ENCODE measurements at regions not wholly inside any gene's neighbourhood (a gene's known extent, or its start where the extent isn't known, plus 50 kb on each side); places are given as distances from the start of the nearest gene placed in this dataset.
"Not testable (repeated sequence)": the region's sequence is repeated elsewhere in the genome, so short reads cannot be mapped to it uniquely, and the experiment has no call there.

GRCh38 chrX:27404366-27404765, 58.8 kb downstream of the PPP4R3C start:
- Mint-ChIP-seq H3K4me1 (no peaks in the 10 kb centered on the region), H3K27me3 (no peaks in the 10 kb centered on the region), H3K4me3 (no peak overlapping the region), H3K9me3 (peaks cover 2% of the 10 kb centered on the region), H3K36me3 (ENCODE audit: low read depth) (no peaks in the 10 kb centered on the region), H3K27ac (no peak overlapping the region)
- CTCF ChIA-PET, result no interaction called here
- POLR2A ChIA-PET, result no interaction called here
- no peak for DNase-seq

DNA sequence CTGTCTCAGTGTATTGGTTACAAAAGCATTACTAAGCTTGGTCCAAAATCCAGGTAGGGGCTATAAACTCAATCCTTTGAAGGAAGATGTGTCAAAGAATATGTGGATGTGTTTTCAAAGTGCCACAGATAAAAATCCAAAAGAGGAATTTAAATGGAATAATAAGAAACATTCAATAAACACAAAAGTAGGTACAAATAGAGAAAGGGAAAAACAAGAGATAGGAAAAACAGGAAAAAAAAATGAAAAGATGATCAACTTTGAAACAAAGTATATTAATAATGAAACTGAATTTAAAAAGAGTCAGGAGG, 64.0 kb downstream of the PPP4R3C start:
- H3K36me3 Mint-ChIP-seq (ENCODE audit: low read depth), result no peaks in the 10 kb centered on the region
- CTCF ChIA-PET, result no interaction called here
- H3K9me3 Mint-ChIP-seq, result no peaks in the 10 kb centered on the region
- no peak for DNase-seq
- no peak overlapping the region for H3K27ac Mint-ChIP-seq
- POLR2A ChIA-PET, result no interaction called here
- no peaks in the 10 kb centered on the region for H3K4me1 Mint-ChIP-seq
- H3K27me3 Mint-ChIP-seq, result no peaks in the 10 kb centered on the region
- no peak overlapping the region for H3K4me3 Mint-ChIP-seq

DNA sequence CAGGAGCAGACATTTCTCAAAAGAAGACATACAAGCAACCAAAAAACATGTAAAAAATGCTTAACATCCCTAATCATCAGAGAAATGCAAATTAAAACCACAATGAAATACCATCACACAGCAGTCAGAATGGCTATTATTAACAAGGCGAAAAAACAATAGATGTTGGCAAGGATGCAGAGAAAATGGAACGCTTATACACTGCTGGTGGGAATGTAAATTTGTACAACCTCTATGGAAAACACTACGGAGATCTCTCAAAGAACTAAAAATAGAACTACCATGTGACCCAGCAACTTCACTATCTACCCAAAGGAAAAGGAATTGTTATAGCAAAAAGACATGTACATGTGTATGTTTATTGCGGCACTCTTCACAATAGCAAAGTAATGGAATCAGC, 71.5 kb downstream of the PPP4R3C start:
- Mint-ChIP-seq H3K27ac (no peak overlapping the region), H3K4me1 (no peaks in the 10 kb centered on the region), H3K36me3 (ENCODE audit: low read depth) (no peaks in the 10 kb centered on the region), H3K27me3 (no peaks in the 10 kb centered on the region), H3K4me3 (no peak overlapping the region), H3K9me3 (no peaks in the 10 kb centered on the region)
- POLR2A ChIA-PET, result no interaction called here
- CTCF ChIA-PET, result no interaction called here
- DNase-seq, result no peak

DNA sequence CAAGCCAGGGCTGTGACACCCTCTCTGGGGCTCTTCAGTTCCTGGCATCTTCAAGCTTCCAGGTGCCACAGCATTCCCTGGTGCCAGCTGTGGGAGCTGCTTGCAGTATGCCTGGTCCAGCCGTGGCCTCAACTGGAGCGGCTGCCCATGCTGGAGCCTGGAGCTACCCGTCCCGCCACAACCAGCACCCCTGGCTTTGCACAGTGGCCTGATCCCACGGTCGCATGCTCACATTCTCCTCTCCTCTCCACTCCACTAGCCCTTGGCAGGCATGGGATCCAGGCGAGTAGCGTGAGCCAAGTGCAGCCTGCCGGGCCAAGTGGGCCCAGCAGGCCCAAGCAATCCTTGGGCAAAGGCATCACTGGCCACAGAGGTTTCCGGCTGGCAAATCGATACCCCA, 81.7 kb downstream of the PPP4R3C start:
- no peak for DNase-seq
- Mint-ChIP-seq H3K4me3 (no peak overlapping the region), H3K9me3 (no peaks in the 10 kb centered on the region), H3K4me1 (no peaks in the 10 kb centered on the region), H3K36me3 (ENCODE audit: low read depth) (no peaks in the 10 kb centered on the region), H3K27ac (no peak overlapping the region), H3K27me3 (no peaks in the 10 kb centered on the region)
- POLR2A ChIA-PET, result no interaction called here
- CTCF ChIA-PET, result no interaction called here

DNA sequence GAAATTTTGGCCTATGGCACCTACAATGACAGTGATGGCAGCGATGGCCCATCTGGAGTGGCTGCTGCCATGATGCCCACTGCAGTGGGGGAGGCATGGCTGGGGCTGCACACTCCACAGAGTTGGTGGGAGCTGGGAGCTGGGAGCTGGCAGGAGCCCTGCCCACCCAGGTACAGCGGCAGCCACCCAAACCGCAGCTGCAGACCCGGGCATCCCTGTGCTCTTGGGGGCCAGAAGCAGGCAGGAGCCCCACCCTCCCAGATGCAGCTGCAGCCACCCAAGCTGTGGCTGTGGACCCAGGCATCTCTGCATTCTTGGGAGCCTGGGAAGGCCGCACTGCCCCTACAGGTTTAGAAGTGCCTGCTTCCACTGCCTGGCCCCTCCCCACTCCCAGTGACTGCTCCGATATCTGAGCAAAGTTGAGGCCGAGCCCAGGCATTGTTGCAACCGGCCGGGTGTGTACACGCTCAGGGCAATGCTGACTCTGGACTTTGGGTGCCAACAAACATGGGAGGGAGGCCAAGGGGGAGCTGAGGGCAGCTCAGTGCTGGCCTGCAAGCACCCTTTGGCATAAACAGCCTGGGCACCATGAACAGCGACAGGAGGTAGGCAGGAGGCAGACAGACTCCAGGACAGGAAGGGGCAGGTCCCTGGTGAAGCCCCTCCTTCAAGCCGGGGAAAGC, 82.8 kb downstream of the PPP4R3C start:
- Mint-ChIP-seq H3K36me3 (ENCODE audit: low read depth) (no peaks in the 10 kb centered on the region), H3K4me1 (no peaks in the 10 kb centered on the region), H3K27me3 (no peaks in the 10 kb centered on the region), H3K4me3 (no peak overlapping the region), H3K27ac (no peak overlapping the region), H3K9me3 (no peaks in the 10 kb centered on the region)
- POLR2A ChIA-PET, result no interaction called here
- CTCF ChIA-PET, result no interaction called here
- no peak for DNase-seq

GRCh38 chrX:27354021-27354420, 109.1 kb downstream of the PPP4R3C start:
- no peak for DNase-seq
- Mint-ChIP-seq H3K4me3 (no peak overlapping the region), H3K9me3 (no peaks in the 10 kb centered on the region), H3K27ac (no peak overlapping the region), H3K27me3 (no peaks in the 10 kb centered on the region), H3K36me3 (ENCODE audit: low read depth) (no peaks in the 10 kb centered on the region), H3K4me1 (no peaks in the 10 kb centered on the region)
- ChIA-PET POLR2A (no interaction called here), CTCF (no interaction called here)

DNA sequence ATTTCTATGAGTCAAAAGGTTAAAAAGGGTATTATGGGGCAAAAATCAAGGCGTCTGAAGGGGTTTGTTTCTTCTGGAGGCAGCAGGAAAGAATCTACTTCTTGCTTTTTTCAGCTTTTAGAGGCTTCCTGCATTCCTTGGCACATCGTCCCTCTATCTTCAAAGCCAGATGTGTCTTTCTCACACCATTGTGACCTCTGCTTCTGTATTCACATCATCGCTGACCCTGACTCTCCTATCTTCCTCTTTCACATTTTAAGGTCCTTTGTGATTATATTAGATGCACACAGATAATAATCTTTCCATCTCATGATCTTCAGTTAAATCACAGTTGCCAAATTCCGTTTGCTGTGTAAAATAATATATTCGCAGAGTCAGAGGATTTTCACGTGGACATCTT, 112.7 kb downstream of the PPP4R3C start:
- Mint-ChIP-seq H3K27ac (no peak overlapping the region), H3K4me1 (no peaks in the 10 kb centered on the region), H3K4me3 (no peak overlapping the region), H3K27me3 (no peaks in the 10 kb centered on the region), H3K36me3 (ENCODE audit: low read depth) (no peaks in the 10 kb centered on the region), H3K9me3 (no peaks in the 10 kb centered on the region)
- no peak for DNase-seq
- ChIA-PET CTCF (no interaction called here), POLR2A (no interaction called here)

GRCh38 chrX:27336466-27337091, 126.6 kb downstream of the PPP4R3C start:
- POLR2A ChIA-PET, result no interaction called here
- no peaks in the 10 kb centered on the region for H3K9me3 Mint-ChIP-seq
- peak; percentile 20 for DNase-seq
- H3K27ac Mint-ChIP-seq, result no peak overlapping the region
- CTCF ChIA-PET, result interaction anchor here (0.6 kb wide), 1 partner anchor 33 kb away, joined by 3 read pairs; no protein-coding TSS in a partner anchor
- H3K27me3 Mint-ChIP-seq, result no peaks in the 10 kb centered on the region
- H3K4me3 Mint-ChIP-seq, result no peak overlapping the region
- H3K4me1 Mint-ChIP-seq, result no peaks in the 10 kb centered on the region
- H3K36me3 Mint-ChIP-seq (ENCODE audit: low read depth), result no peaks in the 10 kb centered on the region

GRCh38 chrX:27321632-27322031, 141.5 kb downstream of the PPP4R3C start:
- DNase-seq, result no peak
- Mint-ChIP-seq H3K4me1 (no peaks in the 10 kb centered on the region), H3K36me3 (ENCODE audit: low read depth) (no peaks in the 10 kb centered on the region), H3K27ac (no peak overlapping the region), H3K9me3 (no peaks in the 10 kb centered on the region), H3K27me3 (no peaks in the 10 kb centered on the region), H3K4me3 (no peak overlapping the region)
- POLR2A ChIA-PET, result no interaction called here
- CTCF ChIA-PET, result no interaction called here

DNA sequence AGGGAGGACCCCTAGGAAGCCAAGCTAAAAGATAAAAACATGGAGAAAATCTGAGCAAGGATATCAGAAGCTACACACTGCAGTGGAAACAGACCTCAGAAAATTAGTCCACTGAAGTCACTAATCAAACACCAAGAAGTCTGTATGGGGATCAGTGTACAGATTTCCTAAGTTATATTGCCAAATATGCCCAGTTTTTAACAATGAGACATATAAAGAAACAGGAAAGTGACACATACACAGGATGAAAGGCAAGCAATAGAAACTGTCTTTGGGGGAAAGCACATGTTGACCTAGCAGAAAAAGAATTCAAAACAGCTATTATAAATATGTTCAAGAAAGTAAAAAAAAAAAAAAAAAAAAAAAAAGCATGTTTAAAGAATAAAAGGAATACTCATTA, 153.7 kb downstream of the PPP4R3C start:
- Mint-ChIP-seq H3K36me3 (ENCODE audit: low read depth) (no peaks in the 10 kb centered on the region), H3K9me3 (no peaks in the 10 kb centered on the region), H3K27ac (no peak overlapping the region), H3K4me1 (no peaks in the 10 kb centered on the region), H3K27me3 (no peaks in the 10 kb centered on the region), H3K4me3 (no peak overlapping the region)
- no peak for DNase-seq
- ChIA-PET POLR2A (no interaction called here), CTCF (no interaction called here)

GRCh38 chrX:27307546-27307945, 155.6 kb downstream of the PPP4R3C start:
- Mint-ChIP-seq H3K27ac (no peak overlapping the region), H3K9me3 (no peaks in the 10 kb centered on the region), H3K4me3 (no peak overlapping the region), H3K4me1 (no peaks in the 10 kb centered on the region), H3K27me3 (no peaks in the 10 kb centered on the region), H3K36me3 (ENCODE audit: low read depth) (no peaks in the 10 kb centered on the region)
- POLR2A ChIA-PET, result no interaction called here
- CTCF ChIA-PET, result no interaction called here
- no peak for DNase-seq

DNA sequence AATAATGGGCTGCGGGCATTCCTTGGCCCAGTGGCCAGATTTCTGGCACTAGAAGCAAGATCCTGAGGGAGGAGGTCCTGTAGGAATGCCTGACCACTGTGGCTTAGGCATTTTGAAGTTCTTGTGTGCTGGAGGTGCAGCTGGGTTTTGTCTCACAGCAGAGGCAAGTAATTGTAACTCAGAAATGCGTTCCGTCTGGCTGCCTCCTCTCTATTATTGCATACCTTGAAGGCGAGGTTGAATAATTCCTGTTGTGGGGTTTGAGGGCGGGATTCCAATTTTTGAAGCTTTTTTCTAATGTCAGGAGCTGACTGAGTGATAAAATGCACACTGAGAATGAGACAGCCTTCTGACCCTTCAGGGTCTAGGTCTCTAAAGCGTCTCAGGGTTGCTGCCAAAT, 170.6 kb downstream of the PPP4R3C start:
- H3K4me3 Mint-ChIP-seq; H3K27me3 Mint-ChIP-seq; H3K36me3 Mint-ChIP-seq (ENCODE audit: low read depth); CTCF ChIA-PET; H3K4me1 Mint-ChIP-seq; H3K27ac Mint-ChIP-seq; H3K9me3 Mint-ChIP-seq; POLR2A ChIA-PET; DNase-seq: not testable (repeated sequence)

DNA sequence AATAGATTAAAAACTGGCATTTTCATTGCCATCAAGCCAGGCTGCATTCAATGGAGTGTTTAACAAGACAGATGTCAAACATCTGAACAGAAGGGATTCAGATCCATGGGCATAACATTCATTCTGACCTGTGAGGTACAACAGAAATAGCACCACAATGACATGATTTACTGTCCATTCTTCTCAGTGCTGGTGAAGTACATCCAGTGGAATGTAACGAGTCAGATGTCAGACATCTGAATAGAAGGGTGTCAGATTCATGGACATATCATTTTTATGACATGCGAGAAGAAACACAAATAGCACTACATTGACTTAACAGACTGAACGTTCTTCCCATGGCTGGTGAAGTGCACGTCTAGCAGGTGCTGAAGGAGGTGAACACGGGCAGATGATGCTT, 186.4 kb downstream of the PPP4R3C start:
- H3K36me3 Mint-ChIP-seq (ENCODE audit: low read depth), result no peaks in the 10 kb centered on the region
- POLR2A ChIA-PET, result no interaction called here
- no peaks in the 10 kb centered on the region for H3K27me3 Mint-ChIP-seq

DNA sequence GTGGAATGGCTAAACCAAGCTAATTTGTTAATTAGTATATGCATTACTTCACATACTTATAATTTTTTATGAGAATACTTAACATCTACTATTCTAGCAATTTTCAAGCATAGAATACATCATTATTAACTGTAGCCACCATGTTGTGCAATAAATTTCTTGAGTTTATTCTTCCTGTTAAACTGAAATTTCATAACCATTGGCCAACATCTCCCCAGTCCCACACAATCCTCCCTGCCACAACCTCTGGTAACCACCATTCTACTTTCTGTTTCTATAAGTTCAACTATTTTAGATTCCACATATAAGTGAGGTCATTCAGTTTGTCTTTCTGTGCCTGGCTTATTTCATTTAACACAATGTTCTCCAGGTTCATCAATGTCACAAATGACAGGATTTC, 208.5 kb downstream of the PPP4R3C start:
- H3K27me3 Mint-ChIP-seq, result no peaks in the 10 kb centered on the region
- POLR2A ChIA-PET, result no interaction called here
- no peaks in the 10 kb centered on the region for H3K36me3 Mint-ChIP-seq (ENCODE audit: low read depth)
- no peak overlapping the region for H3K4me3 Mint-ChIP-seq
- H3K9me3 Mint-ChIP-seq, result peaks cover 2% of the 10 kb centered on the region
- no peaks in the 10 kb centered on the region for H3K4me1 Mint-ChIP-seq
- H3K27ac Mint-ChIP-seq, result no peak overlapping the region
- no peak for DNase-seq
- CTCF ChIA-PET, result no interaction called here

More for the DNA sequence above, 186.4 kb downstream of the PPP4R3C start:
- DNase-seq, result no peak
- CTCF ChIA-PET, result no interaction called here
- Mint-ChIP-seq H3K4me1 (no peaks in the 10 kb centered on the region), H3K27ac (no peak overlapping the region), H3K4me3 (no peak overlapping the region), H3K9me3 (no peaks in the 10 kb centered on the region)

All from activated CD4-positive, alpha-beta memory T cell treated with anti-CD3 and anti-CD28 coated beads, Interleukin-2, amount 10 ng/mL, durations not matched to agents 7 days and 5 days (primary cell).